SW 1271 (cell line): ENCODE measurements at regions not wholly inside any gene's neighbourhood (a gene's known extent, or its start where the extent isn't known, plus 50 kb on each side); places are given as distances from the start of the nearest gene placed in this dataset.

Experiments
- DNase-seq, 2 experiments: peaks; one replicate each; lab custom pipeline; 2025; lab: John Stamatoyannopoulos, UW

DNA sequence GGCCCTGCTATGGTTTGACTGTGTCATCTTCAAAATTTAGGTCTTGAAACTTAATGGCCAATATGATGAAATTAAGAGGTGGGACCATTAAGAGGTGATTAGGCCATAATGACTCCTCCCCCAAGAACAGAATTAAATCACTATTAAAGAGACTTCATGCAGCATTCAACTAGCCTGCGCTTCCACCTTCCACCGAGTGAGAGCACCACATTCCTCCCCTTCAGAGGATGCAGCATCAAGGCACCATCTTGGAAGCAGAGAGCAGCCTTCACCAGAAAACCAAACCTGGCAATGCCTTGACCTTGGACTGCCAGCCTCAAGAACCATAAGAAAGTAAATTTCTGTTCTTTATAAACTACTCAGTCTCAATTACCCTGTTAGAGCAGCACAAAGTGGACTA lies 371.1 kb upstream of the NFE2L3 start:
- no peak for DNase-seq

DNA sequence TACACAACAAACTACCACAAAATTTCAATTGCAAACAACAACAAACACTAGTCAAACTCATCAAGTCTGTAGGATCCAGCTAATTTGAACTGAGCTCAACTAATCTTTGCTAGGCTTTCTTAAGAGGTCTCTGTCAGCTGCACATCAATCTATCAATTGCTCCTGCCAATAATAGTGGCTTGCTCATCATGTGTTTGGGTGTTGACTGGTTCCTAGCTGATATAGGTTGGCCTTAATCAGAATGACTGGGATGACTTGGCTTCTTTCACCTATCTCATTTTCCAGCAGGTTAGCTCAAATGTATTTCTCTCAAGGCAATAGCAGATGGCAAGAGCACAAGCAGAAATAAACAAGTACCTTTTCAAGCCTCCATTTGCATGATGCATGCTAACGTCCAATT lies 370.3 kb upstream of the NFE2L3 start:
- DNase-seq = no peak

DNA sequence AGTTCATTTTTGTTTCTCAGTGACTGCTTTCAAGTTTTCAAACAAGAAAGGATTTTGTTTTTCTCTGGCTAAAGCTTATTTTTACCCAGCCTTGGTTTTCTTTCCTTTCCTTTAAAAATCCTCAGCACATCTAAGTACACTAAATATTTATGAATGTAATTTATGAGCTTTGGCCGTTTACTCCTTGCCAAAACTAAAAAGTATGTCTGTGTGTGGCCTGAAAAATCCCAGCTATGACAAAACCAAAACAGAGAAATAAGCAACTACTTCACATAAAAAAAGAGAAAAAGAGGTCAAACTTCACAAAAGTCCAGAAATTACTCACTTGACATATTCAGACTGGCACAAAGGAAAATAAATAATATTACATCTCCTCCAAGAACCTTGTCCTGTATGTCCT lies 365.1 kb upstream of the NFE2L3 start:
- no peak for DNase-seq

DNA sequence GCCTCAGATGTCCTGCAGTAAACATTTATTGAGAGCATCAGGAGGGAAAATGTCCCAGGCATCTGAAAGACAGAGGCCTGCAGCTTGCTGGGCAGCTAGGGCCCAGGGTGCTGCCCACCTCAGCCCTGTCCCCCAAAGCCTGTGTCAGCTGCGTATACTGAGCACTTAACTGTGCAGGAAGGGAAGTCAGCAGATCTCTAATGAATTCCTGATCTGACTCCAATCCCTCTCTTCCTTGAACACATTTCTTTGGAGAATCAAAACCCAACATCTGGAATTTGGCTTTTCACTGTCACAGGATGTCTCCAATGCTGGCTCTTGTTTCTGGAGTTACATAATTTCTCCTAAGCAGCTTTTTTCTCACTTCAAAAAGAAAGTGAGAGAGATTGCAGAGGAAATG lies 364.7 kb upstream of the NFE2L3 start:
- no peak for DNase-seq

DNA sequence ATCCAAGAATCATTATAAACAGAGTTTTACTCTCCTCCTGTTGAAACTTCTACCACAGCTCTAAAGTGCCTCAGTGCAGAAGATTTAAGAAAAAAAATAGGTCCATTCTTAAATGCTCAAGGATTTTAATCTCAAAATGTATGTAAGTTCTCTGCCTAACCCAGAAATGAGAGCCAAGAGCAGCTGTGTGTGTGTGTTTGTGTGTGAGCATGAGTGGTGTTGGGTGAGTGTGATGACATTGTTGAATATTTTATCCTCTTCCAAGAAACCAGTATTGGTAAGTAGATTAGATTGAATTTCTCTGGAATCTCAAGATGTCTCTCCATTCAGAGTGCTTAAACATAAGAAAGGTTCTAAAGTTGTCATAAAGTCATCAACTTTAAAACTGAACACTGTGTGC lies 363.6 kb upstream of the NFE2L3 start:
- DNase-seq = no peak

DNA sequence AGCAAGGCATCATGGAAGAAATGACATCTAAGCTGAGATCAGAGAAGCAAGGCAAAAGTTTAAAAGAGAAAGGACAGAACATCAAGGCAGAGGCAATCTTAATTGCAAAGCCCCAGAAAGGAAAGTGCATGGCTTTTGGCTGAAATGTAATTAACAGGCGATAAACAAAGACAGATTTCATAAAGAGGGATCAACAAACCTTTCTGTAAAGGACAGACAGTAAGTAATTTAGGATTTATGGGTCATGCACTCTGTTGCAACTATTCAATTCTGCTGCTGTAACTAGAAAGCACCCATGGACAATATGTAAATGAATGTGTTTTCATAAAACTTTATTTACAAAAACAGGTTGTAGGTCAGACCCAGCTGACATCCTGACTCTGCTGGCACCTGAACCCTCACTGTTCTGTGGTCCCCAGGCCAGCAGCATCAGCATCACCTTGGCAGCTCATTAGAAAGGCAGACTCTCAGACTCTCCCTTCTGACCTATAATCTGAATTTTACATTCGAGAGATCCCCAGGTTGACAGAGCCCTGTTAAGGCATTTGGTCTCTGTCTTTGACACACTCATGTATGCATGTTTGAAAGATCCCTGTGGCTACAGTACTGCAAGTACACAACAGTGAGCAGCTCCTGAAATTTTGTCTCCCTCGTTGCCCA lies 362.9 kb upstream of the NFE2L3 start:
- no peak for DNase-seq

DNA sequence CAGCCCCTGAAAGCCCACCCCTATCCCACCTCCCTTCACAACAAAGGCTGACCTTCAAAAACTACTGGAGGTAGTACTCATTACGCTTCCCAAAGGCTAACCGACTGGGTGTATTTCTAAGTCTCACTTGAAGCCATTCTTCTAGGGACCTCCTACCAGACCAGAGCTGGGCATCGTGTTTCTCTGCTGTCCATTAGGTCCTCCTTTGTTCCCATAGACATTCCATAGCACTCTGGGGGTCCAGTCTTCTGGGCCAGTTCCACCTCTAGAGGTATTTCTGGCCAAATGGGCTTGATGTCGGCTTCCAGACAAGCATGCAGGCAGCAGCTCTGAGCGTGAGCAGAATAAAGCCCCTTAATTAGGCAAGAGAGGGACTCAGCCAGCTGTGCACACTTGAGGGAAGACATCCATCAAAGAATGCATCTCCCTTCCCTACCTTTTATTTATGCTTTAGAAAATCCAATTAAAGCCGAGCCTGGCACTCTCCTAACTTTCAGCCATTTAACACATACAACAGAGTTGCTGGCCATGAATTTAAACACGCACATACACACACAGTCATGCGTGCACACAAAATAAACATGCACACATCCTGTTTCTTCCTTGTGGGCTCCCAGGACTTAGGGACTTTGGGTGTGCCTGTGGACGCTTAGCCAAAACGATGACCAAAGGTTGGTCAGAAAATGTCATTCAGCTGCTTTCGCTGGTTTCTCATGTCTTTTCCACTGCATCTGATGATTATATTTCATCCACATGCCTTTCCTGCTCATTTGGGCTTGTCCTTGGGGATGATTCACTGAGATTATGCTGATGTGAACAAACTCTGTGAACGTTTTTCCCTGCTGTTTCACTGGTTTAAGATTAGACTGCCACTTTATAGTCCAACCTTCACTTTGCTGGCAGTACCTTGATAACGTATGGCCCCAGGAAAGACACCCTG lies 362.0 kb upstream of the NFE2L3 start:
- no peak for DNase-seq

DNA sequence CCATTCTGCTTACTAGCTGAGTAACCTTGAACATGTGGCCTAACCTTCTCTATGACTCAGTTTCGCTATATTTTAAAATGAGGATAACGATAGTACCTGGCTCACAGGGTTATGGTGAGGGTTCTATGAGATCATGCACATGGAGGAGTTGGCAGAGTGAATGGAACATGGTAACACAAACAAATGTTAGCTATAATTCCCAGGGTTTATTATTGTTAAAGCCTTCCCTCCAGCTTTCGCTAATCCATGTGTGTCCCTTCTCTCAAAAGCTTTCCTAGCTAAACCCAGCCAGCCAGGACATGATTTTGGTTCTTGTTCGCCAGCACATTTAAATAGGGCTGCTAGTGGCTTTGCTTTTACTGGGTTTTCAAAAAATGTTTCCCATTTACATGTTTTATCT lies 361.0 kb upstream of the NFE2L3 start:
- DNase-seq = no peak

DNA sequence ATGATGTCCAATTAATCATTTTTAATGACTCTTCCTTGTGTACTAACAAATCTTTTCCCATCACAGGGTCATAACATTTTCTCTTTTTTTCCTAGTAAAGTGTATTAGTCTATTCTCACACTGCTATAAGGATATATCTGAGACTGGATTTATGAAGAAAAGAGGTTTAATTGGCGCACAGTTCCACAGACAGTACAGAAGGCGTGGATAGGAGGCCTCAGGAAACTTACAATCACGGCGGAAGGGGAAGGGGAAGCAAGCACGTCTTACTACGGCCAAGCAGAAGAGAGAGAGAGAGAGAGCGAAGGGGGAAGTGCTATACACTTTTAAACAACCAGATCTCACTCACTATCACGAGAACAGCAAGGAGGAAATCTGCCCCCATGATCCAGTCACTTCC lies 359.4 kb upstream of the NFE2L3 start:
- DNase-seq = no peak

DNA sequence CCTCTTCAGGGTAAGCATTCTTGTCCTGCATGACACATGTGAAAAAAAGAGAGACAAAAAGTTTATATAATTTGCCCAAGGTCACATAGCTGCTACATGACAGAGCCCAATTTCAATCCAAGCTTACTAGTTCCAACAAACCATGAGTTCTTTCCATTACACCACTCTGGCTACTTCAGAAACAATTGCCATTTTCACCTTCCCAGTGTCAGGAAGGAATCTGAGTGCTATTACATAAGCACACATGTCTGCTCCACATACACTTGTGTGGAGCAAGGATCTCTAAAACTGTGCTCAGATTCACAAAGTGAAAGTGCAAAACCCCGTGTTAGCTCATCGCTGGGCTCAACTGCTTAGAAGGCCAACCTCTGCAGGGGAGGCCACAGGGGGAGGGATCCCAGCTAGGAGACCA lies 356.2 kb upstream of the NFE2L3 start:
- DNase-seq = no peak

DNA sequence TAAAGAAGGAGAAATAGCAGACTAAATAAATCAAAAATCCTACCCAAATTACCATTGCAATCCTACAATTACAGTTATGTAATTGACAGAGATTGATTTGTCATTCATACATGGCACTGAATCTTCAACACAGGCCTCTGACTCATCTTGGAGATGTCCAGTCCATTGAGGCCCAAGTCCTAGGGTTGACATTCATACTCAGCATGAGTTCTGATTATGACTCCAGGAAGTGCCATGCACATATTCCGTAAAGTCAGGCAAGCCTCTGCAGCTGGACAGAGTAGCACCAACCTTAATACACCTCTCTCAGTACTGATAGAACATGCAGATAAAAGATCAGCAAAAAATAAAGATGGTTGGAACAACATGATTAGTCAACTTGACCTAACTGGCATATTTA lies 353.7 kb upstream of the NFE2L3 start:
- DNase-seq = no peak

DNA sequence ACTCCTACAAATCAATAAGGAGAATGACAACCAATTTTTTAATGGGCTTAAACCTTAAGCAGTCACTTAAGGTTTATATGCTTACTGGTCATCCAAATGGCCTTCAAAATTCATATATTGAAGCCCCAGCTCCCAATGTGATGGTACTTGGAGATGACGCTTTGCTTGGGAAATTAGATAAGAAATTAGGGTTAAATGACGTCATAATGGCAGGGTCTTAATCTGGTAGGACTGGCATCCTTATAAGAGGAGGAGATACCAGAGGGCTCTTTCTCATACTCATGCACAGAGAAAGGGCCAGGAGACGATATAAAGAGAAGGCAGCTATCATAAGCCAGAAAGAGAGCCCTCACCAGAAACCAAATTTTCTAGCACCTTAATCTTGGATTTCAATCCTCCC lies 350.8 kb upstream of the NFE2L3 start:
- no peak for DNase-seq

DNA sequence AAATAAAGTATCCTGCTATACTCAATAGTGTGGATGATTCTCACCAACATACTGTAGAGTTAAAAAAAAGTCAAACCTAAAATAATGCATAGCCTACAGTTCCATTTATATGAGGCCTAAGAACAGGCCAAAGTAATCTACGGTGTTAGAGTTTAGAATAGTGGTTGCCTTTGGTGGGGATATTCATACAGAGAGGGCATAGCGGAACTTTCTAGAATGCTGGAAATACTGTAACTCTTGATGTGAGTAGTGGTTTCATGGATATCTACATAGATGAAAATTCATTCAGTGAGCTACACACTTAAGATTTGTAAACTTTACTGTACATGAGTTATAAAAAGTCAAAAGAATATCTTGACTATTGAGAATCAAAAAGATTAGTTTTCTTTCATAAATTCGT lies 349.9 kb upstream of the NFE2L3 start:
- no peak for DNase-seq

DNA sequence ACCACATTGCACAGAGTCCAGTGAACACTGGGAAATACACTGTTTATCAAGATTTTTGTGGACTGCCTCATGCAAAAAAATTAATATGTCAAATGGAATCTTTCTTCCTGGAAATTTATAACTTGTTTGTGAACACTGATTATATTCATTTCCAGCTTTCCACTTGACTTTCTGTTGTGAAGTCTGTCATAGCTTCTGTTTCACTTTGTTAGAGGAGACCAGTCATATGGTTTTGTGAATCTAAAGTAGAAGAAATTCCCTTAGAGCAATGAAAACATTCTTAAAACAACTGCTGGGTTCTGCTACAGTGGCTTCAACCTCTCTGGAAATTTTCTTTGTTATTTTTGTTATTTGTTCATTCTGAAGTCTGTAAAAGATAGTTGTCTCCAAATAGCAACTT lies 349.5 kb upstream of the NFE2L3 start:
- no peak for DNase-seq

DNA sequence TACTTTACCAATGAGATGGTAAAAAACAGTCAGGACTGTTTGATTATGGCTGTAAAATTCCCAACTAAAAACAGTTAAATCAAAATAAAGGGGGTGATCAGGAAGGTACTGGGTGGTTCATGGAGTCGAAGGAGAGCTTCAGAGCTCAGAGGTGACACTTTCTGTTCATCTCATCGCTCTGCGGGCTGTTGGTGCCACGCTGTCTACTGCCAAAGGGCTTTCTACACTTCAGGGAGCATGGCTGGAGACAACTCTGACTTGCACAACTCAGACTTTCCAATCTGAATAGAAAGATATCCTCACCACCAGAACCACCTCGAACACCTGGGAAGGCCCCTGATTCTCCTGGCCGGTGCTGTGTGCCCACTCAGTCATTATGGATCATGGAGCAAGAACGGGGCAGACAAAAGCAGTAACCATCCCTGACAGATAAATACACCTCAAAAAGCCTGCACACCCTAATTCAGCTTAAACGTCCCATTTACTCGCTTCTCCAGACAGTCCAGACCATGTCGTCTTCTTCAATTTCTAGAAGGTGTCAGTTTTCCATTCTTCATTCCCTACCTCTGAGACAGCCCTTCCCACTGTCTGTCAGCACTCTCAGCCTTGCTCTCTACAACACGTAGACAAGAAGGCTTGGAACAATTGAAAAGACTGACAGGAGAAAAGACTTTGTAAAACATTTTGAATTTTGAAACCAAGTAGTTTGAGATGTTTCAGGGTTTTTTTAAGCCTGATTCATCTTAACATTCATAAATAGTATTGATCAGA lies 348.7 kb upstream of the NFE2L3 start:
- DNase-seq = no peak

DNA sequence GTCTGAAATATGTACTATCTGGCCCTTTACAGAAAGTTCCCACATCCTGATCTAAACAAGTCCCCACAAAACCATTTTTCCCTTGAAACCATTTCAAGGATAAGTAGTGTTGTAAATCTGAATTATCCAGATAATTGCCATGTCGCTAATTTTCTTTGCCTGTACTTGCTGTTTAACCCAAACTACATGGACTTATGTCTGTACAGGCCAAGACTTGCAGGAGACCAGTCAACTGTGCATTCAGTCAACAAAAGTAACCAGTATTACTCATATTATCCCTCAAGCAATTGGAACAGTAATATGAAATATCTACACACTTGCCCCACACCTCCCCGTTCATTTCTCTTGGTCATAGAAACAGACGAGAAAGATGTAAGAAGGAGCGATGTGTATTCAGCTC lies 347.8 kb upstream of the NFE2L3 start:
- no peak for DNase-seq

DNA sequence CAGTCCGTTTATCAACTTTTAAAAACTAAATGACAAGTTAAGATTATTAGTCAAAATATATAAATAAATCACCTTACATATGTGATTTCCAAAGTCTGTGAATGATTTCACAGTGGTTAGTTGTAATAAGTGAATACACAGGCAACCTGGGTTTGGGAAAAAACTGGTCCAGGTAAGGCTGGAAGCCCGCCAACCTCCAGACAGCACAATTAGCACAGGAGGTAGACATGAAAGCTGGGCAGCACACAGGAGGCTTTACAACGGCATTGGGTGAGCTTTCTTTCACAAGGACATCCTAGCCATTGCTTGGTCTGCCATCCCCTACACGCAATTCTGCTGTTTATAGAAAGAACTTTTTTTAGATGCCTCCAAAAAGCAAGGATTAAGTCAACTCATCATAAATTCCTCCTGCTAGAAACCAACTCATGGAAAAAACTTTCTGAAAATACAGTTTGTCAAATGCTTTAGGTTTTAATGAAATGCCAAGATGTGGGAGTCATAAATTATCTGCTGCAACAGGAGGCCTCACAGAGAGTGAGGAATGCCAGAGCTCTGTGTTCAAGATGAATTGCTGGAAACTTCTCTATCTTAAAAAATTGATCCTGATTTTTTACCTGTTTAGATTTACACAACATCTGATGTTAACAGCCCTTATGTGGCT lies 346.8 kb upstream of the NFE2L3 start:
- no peak for DNase-seq

DNA sequence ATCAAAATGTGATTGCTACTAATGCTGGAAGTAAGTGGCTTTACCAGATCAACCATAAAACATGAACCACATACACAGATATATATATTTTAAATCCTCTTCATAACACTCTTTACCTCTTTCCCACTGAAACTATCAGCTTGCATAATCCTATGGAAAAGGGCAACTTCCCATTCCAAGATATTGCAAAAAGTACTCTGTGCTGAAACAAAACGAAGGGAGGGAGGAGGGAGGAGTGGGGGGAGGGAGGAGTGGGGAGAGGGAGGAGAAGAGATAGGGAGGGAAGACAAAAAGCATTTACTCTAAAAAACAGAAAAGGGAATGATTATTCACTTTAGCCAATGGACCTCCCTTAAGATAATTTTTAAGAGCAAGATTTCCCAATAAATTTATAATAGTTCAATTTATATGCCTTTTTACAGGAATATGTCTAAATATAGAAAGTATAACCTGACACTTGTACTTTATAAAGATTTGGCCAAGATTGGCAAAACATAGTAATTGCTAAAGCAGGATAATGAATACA lies 344.8 kb upstream of the NFE2L3 start:
- no peak for DNase-seq

DNA sequence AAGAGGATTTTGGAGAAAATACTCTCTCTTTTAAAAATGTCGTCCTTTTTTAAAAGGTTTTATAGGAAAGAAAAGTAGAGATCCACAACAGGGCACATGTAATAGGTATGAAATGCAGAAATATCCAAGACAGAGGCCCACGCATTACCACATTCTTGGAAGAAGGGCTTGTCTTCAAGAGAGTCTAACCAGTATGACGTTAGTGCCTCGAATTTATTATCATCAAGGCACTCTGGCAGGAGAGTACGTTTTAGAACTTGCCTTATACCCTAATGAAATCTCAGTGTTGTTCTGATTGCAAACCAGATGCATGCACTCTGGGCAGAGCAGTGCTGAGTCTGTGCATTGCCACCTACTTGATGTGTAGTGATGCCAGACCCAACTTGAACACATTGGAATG lies 342.6 kb upstream of the NFE2L3 start:
- DNase-seq = no peak

DNA sequence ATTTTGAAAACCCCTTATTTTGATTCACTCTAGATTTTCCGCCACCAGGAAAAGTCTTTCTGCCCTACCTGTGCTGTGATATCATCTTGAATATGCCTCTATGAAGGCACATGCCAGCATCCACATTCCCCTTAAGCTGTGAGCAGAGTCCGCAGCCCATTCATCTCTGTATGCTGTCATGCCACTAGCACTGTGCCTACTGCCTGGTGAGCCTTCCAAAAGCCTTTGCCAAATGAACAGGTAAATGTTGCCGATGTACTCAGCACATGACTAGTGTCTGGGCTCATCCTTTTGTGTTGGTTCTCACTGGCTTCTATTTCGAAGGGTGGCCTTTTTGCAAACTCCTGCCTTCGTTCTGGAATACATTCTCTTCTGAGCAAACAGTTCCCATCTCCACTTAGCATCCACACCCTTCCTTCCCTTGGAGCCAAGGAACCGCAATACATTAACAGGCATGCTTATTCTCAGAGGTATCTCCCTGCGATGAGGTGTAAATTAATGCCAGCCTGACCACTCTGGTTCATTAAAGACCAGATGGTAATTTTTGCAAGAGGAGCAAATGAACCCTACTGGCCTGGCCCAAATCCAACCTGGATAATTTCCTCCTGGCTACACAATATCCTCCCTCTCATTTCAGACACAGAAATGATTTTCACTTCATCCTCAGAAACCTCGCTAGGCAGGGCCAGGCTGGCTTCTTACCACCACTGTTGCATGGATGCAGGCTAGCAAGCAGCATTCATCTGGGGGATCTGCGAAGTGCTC lies 339.7 kb upstream of the NFE2L3 start:
- DNase-seq = no peak

DNA sequence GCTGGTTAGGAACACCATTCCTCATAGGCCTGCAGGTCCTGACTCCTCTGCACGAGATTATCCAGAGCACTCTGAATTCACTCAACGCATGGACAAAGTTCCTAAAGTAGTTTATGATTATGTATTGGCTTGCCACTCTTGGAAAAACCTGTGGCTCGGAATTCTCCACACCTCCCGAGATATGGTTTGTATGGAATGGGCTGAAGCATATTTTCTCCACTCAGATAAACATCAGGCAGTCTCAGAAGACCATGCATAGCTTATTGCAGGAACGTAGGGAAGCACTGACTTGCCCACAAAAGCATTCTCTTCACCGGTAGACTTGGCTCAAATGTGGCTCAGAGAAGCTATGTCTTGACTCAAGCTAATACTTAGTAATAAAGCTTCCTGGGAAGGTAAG lies 338.6 kb upstream of the NFE2L3 start:
- no peak for DNase-seq
